ENCODE measurements at regions not wholly inside any gene's neighbourhood (a gene's known extent, or its start where the extent isn't known, plus 50 kb on each side); places are given as distances from the start of the nearest gene placed in this dataset.

- TF ChIP-seq FOXA1 (IDR thresholded peaks at IDR 0.05) (no peak), CTCF (IDR thresholded peaks at IDR 0.05; ENCODE audit: low read depth, low read length, missing input control) (no peak), MAX (IDR thresholded peaks at IDR 0.05) (no peak), TAF1 (conservative IDR thresholded peaks at IDR 0.05) (no peak), YY1 (IDR thresholded peaks at IDR 0.05) (no peak), RAD21 (IDR thresholded peaks at IDR 0.05) (no peak), JUND (IDR thresholded peaks at IDR 0.05) (no peak), SP1 (IDR thresholded peaks at IDR 0.05) (no peak), ATF3 (IDR thresholded peaks at IDR 0.05) (no peak), ZBTB33 (IDR thresholded peaks at IDR 0.05) (no peak), GABPA (IDR thresholded peaks at IDR 0.05 in 1 of 2, conservative IDR thresholded peaks at IDR 0.05 in 1 of 2) (no peak)
- TF ChIP-seq, protein P1, sequence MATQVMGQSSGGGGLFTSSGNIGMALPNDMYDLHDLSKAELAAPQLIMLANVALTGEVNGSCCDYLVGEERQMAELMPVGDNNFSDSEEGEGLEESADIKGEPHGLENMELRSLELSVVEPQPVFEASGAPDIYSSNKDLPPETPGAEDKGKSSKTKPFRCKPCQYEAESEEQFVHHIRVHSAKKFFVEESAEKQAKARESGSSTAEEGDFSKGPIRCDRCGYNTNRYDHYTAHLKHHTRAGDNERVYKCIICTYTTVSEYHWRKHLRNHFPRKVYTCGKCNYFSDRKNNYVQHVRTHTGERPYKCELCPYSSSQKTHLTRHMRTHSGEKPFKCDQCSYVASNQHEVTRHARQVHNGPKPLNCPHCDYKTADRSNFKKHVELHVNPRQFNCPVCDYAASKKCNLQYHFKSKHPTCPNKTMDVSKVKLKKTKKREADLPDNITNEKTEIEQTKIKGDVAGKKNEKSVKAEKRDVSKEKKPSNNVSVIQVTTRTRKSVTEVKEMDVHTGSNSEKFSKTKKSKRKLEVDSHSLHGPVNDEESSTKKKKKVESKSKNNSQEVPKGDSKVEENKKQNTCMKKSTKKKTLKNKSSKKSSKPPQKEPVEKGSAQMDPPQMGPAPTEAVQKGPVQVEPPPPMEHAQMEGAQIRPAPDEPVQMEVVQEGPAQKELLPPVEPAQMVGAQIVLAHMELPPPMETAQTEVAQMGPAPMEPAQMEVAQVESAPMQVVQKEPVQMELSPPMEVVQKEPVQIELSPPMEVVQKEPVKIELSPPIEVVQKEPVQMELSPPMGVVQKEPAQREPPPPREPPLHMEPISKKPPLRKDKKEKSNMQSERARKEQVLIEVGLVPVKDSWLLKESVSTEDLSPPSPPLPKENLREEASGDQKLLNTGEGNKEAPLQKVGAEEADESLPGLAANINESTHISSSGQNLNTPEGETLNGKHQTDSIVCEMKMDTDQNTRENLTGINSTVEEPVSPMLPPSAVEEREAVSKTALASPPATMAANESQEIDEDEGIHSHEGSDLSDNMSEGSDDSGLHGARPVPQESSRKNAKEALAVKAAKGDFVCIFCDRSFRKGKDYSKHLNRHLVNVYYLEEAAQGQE (IDR thresholded peaks at IDR 0.05), result no peak
These were observed 1346.8 kb upstream of the PIK3C3 start for GRCh38 chr18:40608226-40608625.

Measured in liver (tissue), 3 donors.